Smooth muscle cell (in vitro differentiated cells): ENCODE measurements at regions not wholly inside any gene's neighbourhood (a gene's known extent, or its start where the extent isn't known, plus 50 kb on each side); places are given as distances from the start of the nearest gene placed in this dataset.
A peak's percentile ranks its signal among the peaks of the same experiment; 100 is the strongest.

Source experiments
- DNase-seq: peaks from one replicate; lab custom pipeline; 2025; ENCODE audit not compliant: unreplicated experiment; lab: John Stamatoyannopoulos, UW
- H2AFZ ChIP-seq: fragments of 200-600 bp; sonication (generic); 2 replicates; pipeline ENCODE4 v1.6.0; 2016; ENCODE audit warnings: antibody characterized with exemption, low read depth, mild to moderate bottlenecking
- H3F3A ChIP-seq: fragments of 200-600 bp; sonication (generic); 2 replicates; pipeline ENCODE4 v1.6.0; 2017; ENCODE audit warnings: antibody characterized with exemption, low read depth
- H3K27ac ChIP-seq: fragments of 200-600 bp; sonication (generic); 2 replicates; pipeline ENCODE4 v1.5.1; 2016; ENCODE audit warnings: low read depth, mild to moderate bottlenecking
- H3K27me3 ChIP-seq: fragments of 200-600 bp; sonication (generic); 2 replicates; pipeline ENCODE4 v1.6.1; 2016; ENCODE audit warnings: low read depth, mild to moderate bottlenecking
- H3K36me3 ChIP-seq: fragments of 200-600 bp; sonication (generic); 2 replicates; pipeline ENCODE4 v1.5.1; 2016; ENCODE audit warnings: low read depth
- H3K4me1 ChIP-seq: fragments of 200-600 bp; sonication (generic); 2 replicates; pipeline ENCODE4 v1.5.1; 2016; ENCODE audit warnings: low read depth
- H3K4me2 ChIP-seq: fragments of 200-600 bp; sonication (generic); 2 replicates; pipeline ENCODE4 v1.6.0; 2016; ENCODE audit warnings: mild to moderate bottlenecking
- H3K4me3 ChIP-seq: fragments of 200-600 bp; sonication (generic); 2 replicates; pipeline ENCODE4 v1.5.1; 2016; ENCODE audit warnings: mild to moderate bottlenecking
- H3K79me2 ChIP-seq: fragments of 200-600 bp; sonication (generic); 2 replicates; pipeline ENCODE4 v1.6.0; 2016; ENCODE audit warnings: low read depth, mild to moderate bottlenecking
- H3K9ac ChIP-seq: fragments of 200-600 bp; sonication (generic); 2 replicates; pipeline ENCODE4 v1.6.0; 2016; ENCODE audit warnings: low read depth
- H3K9me3 ChIP-seq: fragments of 200-600 bp; sonication (generic); replicated peaks from 2 replicates; pipeline ENCODE4 v1.5.1; 2016; ENCODE audit warnings: low read depth
- H4K20me1 ChIP-seq: fragments of 200-600 bp; sonication (generic); 2 replicates; pipeline ENCODE4 v1.6.0; 2016; ENCODE audit warnings: low read depth
- CTCF ChIP-seq: fragments of 200-600 bp; sonication (generic); IDR thresholded peaks from 2 replicates; pipeline ENCODE4 v1.5.1; 2017; ENCODE audit warnings: borderline replicate concordance, mild to moderate bottlenecking, antibody characterized with exemption; ENCODE audit not compliant: insufficient read depth, poor library complexity, severe bottlenecking
- WGBS: methylation state at CpG from one replicate; pipeline ENCODE4 v1.1.7; 2016; ENCODE audit warnings: low lambda C conversion rate; 5-methylcytosine and 5-hydroxymethylcytosine counted together

GRCh38 chr1:219113261-219113660, 60.4 kb upstream of the LYPLAL1 start:
- no peaks in the 10 kb centered on the region for H3K79me2 ChIP-seq
- no peaks in the 10 kb centered on the region for H3K4me1 ChIP-seq
- DNase-seq, result no peak
- no peaks in the 10 kb centered on the region for H3F3A ChIP-seq
- H3K27ac ChIP-seq, result no peak overlapping the region
- H3K36me3 ChIP-seq, result no peaks in the 10 kb centered on the region
- H2AFZ ChIP-seq, result no peak overlapping the region
- no peak overlapping the region for H3K9ac ChIP-seq
- no peaks in the 10 kb centered on the region for H3K27me3 ChIP-seq
- no peaks in the 10 kb centered on the region for H4K20me1 ChIP-seq
- no peak overlapping the region for H3K4me3 ChIP-seq
- no peak overlapping the region for H3K4me2 ChIP-seq
- H3K9me3 ChIP-seq, result no peaks in the 10 kb centered on the region
- TF ChIP-seq CTCF, result no peak

- no peak overlapping the region for H3K27ac ChIP-seq
- no peaks in the 10 kb centered on the region for H4K20me1 ChIP-seq
- H3K4me3 ChIP-seq, result no peak overlapping the region
- H3K27me3 ChIP-seq, result no peaks in the 10 kb centered on the region
- H3K9ac ChIP-seq, result no peak overlapping the region
- no peak for TF ChIP-seq CTCF
- no peak for DNase-seq
- H2AFZ ChIP-seq, result no peak overlapping the region
- H3F3A ChIP-seq, result no peaks in the 10 kb centered on the region
- no peaks in the 10 kb centered on the region for H3K79me2 ChIP-seq
- H3K9me3 ChIP-seq, result no peaks in the 10 kb centered on the region
- no peak overlapping the region for H3K4me2 ChIP-seq
- H3K4me1 ChIP-seq, result no peaks in the 10 kb centered on the region
- H3K36me3 ChIP-seq, result no peaks in the 10 kb centered on the region
- WGBS, result 94% methylated on average over 1 of the region's 1 CpG
Measured at GRCh38 chr1:219114014-219114413, 59.7 kb upstream of the LYPLAL1 start.

GRCh38 chr1:219119839-219120238, 53.8 kb upstream of the LYPLAL1 start:
- no peak overlapping the region for H3K4me3 ChIP-seq
- H2AFZ ChIP-seq, result peak overlapping the region; percentile 32
- H3K9me3 ChIP-seq, result no peaks in the 10 kb centered on the region
- no peak overlapping the region for H3K9ac ChIP-seq
- H3F3A ChIP-seq, result peaks cover 7% of the 10 kb centered on the region
- H3K4me1 ChIP-seq, result peaks cover 12% of the 10 kb centered on the region
- no peak for TF ChIP-seq CTCF
- no peaks in the 10 kb centered on the region for H3K79me2 ChIP-seq
- peak overlapping the region; percentile 22 for H3K27ac ChIP-seq
- peak overlapping the region; percentile 52 for H3K4me2 ChIP-seq
- H4K20me1 ChIP-seq, result no peaks in the 10 kb centered on the region
- no peaks in the 10 kb centered on the region for H3K27me3 ChIP-seq
- DNase-seq, result no peak
- no peaks in the 10 kb centered on the region for H3K36me3 ChIP-seq

- Histone ChIP-seq H3F3A (peaks cover 7% of the 10 kb centered on the region), H3K4me1 (peaks cover 12% of the 10 kb centered on the region), H3K4me2 (peak overlapping the region; percentile 52), H3K79me2 (no peaks in the 10 kb centered on the region), H3K27me3 (no peaks in the 10 kb centered on the region), H2AFZ (peak overlapping the region; percentile 32), H3K4me3 (no peak overlapping the region), H3K9ac (no peak overlapping the region), H3K9me3 (no peaks in the 10 kb centered on the region), H3K27ac (peak overlapping the region; percentile 57), H4K20me1 (no peaks in the 10 kb centered on the region), H3K36me3 (no peaks in the 10 kb centered on the region)
- no peak for DNase-seq
- WGBS, result 40% methylated on average over 6 of the region's 6 CpGs
- no peak for TF ChIP-seq CTCF
Measured at GRCh38 chr1:219120624-219121544, 52.8 kb upstream of the LYPLAL1 start.
